Renal cortical epithelial cell (primary cell): ENCODE measurements at regions not wholly inside any gene's neighbourhood (a gene's known extent, or its start where the extent isn't known, plus 50 kb on each side); places are given as distances from the start of the nearest gene placed in this dataset.

Experiments used
- DNase-seq: peaks from one replicate; pipeline ENCODE4 v3.0.0-alpha.2; 2011; ENCODE audit warnings: low read depth

DNA sequence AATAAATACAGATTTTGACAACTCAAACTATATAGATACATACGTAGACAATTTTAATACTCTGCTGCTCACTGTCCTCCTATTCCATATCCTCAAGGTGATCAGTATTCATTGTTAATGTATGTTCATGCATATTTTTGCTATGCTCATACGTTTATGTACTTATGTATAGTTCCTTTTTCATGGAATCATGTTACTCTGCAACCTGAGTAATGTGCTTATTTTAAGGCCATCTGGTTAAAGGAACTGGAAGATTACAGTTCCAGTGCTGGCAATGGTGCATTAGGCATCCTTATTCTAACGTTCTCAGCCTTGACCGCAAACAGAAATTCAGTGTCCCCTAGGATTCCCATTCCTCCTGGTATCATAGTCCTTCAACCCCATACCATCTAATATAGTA lies 385.0 kb upstream of the TNP1 start:
- DNase-seq, result no peak

DNA sequence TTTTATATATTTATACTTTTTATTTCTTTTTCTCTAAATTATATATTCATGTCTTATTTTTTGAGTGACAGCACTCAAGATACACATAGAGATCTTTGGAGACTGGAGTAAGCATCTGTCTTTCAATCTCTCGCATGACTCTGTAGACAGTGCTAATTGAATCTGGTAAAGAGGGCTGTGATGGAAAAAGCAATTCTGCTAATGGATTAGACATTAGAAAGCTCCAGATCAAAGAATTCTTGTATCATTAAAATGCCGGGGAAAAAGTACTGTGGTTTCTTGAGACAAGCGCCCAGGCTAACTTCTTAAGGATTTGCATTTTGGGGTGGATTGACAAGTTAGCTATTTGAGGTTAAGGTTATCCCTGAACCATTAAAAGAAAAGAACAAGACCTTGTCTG lies 383.1 kb upstream of the TNP1 start:
- no peak for DNase-seq

DNA sequence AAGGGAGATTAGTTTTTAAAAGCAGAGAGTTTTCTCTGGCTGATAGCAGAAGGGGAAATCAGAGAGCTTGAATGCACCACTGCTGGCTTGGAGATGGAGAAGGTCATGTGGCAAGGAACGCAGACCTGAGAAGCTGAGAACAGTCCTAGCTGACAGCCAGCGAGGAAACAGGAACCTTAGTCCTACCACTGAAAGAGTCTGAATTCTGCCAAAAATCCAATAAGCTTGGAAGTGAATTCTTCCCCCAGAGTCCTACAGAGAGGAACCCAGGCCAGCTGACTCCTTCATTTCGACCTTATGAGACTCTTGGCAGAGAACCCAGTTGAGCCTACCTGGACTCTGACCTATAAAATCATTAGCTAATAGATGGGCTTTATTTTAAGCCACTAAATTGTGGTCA lies 371.9 kb upstream of the TNP1 start:
- DNase-seq, result no peak

DNA sequence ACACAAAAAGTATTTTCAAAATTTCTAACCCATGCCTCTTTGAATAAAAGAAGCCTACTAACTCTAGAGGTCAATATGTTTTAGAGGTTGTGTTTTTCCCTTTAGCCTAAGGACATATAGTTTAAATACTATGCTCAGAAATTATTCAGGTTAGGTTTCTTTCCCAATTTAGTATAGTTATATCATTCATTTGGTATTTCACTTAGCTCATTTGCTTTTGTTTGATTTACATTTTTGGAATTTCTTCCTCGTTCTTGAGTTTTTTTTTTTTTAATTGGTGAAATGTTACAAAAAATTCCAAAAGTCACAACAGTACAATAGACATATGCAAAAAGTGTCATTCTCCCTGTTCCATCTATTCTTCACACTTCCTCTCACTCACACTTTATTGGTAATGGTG lies 371.3 kb upstream of the TNP1 start:
- peak; percentile 51 for DNase-seq

DNA sequence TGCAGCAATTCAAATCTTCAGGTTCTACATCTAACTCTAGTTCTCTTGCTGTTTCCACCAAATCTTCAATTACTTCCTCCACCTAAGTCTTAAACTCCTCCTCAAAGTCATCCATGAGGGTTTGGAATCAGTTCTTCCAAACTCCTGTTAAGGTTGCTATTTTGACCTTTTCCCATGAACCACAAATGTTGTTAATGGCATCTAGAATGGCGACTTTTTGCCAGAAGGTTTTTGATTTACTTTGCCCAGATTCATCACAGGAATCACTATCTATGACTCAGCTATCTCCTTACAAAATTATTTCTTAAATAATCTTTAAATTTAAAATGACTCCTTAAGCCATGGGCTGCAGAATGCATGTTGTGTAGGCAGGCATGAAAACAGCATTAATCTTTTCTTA lies 368.9 kb upstream of the TNP1 start:
- no peak for DNase-seq

DNA sequence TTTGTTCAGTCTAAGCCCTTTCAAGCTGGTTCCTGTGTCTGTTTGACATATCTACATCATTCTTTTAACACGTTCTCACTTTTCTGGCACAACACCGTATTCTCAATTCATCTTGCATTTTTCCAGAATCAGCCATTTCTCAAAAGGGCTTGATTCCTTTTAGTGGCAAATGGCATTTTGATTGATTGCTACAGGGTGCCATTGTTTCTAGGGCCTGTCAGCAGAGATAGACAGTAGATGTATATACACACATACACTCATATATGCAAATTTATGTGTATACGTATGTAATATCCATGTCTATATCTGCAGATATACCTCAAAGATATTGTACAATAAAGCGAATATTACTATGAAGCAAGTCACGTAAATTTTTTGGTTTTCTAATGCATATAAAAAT lies 367.9 kb upstream of the TNP1 start:
- no peak for DNase-seq

DNA sequence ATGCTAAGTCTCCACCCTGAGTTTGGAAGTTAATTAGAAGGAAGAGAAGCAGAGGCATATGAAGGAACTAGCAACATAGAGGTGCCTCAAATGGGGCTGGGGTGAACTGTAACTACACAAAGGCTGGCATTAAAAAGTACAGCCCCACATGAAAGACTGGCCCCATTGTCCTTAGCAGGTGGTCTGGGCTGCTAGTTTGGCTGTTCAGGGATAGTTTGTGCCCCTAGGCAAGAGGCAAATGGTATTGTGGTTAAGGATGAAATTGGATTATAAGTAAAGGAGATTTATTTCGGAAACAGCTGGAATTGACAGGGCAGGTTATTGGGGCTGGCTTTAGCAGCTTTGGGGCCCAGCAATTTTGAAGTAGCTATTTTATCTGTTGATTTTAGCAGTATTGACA lies 365.7 kb upstream of the TNP1 start:
- DNase-seq, result no peak

DNA sequence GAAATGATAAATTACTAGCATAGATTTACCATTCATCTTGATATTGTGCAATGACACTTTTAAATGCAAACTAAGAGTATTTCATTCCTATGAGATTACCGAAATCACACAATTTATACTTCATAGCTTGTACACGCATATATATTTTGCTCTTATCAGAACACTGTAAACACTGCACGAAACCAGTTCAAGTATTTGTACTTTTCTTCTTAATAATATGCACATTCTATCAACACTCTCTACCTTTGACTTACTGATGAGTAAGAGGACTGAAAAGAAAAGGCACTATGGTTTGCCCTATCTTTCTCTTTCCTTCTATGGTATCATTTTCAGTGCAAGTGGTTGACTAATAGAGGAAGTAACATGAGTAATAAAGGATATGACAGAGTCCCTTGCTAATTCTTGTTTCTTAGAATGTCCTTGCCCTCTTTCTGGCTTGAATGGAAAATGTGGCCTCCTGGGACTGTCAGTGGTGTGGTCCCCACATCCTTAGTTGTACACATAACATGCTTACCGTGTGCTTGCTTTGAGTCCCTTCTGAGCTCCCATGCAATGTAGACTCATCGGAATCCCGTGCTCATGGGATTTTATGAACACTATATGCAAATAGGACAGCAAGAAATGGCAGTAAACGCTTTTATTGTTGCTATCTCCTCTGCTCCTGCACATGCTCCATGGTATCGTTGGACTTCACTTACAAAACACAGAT lies 363.5 kb upstream of the TNP1 start:
- DNase-seq, result peak; percentile 96

DNA sequence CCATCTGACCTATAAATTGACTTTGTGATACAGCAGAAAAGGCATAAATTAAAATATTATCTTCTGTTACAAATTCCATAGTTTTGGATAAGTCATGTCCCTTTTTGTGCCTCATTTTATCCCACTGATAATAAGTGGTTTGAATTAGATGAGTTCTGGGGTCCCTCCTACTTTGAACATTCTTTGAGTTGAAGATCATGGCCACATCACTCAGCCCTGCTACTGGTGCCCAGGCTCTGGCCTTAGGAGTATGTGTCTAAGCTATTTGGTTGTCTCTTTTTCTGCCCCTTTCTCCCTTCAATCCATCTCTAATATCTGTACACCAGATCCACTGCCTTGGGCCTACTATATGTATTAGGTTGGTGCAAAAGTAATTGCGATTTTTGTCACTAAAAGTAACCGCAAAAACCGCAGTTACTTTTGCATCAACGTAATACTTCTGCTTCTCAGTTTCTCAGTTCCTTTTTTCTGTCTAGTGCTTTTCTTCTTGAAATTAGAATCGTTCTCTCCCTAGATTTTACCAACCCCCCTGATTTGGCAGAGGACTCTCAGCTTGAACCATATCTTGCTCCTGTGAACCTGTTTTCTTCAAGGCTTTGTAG lies 362.5 kb upstream of the TNP1 start:
- no peak for DNase-seq

DNA sequence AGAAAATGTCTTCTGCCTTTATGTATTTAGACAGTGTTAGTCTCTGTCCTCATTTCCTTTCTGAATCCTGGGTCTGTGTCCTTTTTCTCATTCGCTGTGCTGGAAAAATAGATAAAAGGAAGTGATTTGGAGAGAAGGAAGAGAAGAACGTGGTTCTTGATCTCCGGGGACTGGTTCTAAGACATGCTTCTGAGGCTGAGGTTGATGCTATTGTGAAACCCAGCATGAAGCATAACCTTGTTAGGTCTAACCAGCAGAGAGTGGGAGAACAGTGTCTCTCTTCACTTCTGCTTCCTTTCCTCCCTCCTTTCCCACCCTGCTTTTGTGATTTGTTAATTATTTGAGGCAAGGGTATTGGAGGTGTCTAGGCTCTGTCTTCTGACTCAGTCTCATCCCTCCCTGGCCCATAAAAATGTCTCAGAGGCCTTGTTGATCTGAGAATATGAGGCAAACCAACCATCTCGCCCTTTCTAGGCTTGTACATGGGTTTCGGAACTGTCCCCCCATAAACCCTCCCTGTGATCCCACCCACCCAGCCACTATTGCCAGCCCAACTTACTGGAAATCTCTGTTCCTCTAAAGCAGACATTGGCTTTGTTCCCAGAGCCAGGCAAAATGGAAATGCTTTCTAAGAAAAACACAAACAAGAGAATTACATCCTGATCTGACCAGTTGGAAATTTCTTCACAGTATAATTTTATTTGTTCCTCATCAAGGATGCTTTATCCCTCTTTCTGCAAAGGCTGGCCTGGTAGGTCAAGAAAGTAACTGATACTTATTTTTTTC lies 360.6 kb upstream of the TNP1 start:
- peak; percentile 51 for DNase-seq

DNA sequence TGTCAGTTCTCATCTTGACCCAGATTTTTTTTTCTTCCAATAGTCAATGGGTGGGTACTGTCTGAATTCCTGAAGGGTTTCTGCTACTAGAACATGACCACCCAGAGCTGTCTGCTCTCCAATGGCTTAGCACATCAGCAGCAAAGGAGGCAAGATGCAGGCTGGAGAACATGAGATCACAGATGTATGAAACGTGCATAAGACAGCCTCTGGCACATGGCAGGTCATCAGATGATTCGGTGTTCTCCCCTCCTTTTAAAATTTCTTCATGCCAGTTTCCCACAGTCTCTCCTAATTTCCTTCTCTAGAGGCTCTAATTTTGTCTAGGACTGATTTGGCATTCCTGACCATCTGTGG lies 359.3 kb upstream of the TNP1 start:
- DNase-seq, result no peak

DNA sequence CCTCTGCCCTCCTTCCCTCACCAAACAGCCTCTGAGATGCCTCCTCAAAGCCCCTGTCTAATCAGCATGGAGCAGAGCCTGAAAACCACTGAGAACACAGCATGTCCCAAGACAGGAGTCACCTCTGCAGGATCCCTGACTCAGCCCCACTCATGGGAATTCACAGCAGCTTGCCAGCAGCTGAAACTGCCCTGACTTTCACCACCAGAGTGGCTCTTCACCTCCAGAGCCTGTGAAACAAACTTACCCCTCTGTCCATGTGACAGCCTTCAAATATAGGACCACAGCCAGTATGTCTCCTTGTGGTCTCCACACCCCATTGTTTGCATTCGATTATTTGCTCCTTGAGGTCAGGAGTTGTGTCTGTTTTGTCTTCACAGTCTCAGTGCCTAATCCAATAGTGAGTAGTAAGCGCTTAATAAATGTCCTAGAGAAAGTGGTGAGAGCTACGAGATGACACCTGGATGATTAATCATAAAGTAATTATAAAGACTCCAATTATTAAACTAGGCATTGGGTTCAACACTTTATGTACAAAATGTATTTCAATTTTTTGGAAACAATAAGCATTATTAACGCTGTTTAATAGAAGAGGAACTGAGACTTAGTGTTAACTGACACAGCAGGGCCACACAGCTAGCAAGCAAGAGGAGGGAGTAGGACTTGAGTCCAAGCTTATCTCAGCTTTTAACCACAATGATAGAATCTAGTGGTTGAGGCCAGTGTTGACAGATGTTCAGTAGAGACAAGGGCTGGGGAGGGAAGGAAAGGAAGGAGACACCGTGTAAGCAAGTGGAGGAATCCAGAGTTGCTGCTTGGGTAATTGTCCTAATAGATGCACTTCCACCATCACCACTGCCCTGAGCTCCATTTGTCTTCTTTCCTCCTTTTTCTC lies 358.7 kb upstream of the TNP1 start:
- DNase-seq, result peak; percentile 46

DNA sequence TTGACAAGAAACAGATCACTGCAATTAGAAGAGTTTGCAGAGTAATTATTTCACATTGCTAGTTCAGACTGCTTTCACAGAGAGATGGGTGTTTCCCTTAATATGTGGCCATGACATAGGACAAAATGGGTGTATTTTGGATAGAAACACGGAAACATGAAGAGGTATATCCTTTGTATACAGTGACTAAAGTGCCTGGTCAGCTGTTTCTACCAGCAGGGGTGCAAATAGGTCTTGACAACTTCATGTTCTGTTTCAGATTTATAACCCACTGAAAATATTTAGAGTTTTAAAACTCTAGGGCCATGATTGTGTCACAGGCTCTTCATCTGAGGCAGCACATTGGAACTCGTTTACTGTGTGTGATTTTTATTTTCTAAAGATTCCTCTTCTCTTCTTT lies 357.1 kb upstream of the TNP1 start:
- DNase-seq, result no peak

DNA sequence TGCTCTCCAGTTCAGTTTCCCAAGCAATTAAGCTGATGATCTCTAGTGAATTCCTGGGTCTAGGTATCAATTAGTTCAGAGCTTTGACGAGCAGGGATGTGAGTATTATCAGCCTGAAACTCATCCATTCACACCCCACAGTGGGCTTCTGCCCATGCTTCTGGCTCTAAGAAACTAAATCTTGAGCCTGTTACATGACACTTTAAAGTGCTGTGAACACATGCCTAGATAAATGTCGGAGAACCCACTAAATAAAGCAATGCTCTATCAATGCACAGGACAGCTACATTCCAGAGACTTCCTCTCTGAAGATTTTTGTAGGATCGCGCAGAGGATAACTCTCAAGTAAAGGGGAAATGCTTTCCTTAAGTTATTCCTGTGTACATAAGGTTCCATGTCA lies 356.5 kb upstream of the TNP1 start:
- no peak for DNase-seq

DNA sequence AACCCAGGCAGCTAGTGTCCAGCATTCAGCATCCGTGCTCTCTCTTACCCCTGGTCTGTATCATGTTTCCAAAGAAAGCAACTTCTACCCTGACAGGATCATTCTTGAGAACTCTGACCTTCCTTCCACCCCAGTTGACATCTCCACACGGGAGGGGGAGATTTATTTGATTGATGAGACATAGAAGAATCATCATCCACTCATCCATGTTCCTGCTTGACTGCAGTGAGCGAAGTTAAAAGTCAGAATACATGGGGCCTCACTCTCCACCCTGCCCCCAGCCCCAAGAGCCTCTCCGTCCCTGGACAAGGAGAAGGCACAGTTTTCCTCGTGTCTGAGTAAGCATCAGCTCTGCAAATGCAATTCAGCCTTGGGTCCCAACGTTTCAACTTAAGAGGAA lies 356.0 kb upstream of the TNP1 start:
- peak; percentile 6 for DNase-seq

DNA sequence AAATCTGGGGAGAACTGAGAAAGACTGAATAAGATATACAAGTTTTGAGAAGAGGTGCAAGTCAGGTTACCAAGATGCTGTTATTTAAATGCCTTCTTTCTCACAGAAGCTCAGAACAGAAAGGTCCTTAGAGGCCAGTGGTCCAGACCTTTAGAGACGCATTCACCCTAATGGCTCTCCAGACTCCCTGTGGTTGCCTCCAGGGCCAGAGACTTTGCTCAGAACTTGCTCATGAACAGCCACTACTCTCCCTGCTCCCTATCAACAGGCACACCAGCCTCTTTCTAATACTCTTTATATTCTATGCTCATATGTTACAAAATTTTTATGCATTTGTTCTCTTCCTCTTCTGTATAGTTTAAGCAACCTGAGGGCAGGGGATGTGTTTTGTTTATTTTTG lies 349.0 kb upstream of the TNP1 start:
- no peak for DNase-seq

DNA sequence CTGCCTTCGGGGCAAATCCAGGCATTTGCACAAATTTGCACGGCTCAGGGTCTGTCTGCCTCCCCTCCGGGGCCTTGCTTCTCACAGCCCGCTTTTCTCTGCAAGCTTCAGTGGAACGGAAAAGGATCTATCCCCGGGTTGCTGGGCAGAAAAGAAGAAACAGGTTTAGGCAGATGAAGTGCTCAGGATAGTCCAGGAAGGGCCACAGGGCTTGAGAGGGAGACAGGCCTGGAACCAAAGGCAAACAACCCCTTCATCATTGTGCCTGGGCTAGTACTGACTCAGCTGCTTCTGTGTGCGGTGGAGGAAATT lies 347.8 kb upstream of the TNP1 start:
- no peak for DNase-seq

DNA sequence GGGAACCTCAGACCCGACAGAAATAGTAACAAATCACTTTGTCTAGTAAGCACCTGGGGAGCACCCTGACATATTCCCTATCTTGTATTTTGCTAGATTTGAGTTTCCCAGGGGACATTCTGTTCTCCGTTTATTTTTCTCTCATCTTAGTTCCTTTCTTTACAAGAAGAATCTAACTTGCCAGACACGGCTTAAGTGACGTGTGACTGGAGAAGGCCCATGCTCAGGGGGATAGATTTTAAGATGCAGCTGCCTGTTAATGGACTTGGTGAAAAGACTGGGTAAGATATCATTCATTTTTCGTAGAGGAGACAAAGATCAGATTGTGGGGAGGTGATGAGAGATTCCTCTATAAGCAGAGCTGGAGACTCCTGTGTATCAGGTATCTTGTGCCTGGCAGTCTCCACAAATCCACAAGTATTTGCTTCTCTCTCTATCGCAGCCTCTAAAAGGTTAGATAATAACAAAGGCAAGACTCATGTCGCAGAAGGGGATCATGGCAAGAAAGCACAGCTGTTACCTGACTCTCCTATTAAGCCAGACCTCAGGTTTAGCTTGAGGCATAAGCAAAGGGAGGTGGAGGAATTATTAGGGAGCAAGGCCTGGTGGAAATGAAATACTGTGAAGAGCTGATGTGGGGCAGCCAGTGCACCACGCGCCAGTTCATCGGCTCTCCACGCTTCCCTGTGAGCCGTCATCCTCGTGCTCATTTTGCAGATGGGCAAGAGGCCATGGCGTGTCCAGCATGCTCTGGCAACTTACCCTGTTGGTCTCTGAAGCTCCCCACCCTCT lies 347.2 kb upstream of the TNP1 start:
- DNase-seq, result no peak

DNA sequence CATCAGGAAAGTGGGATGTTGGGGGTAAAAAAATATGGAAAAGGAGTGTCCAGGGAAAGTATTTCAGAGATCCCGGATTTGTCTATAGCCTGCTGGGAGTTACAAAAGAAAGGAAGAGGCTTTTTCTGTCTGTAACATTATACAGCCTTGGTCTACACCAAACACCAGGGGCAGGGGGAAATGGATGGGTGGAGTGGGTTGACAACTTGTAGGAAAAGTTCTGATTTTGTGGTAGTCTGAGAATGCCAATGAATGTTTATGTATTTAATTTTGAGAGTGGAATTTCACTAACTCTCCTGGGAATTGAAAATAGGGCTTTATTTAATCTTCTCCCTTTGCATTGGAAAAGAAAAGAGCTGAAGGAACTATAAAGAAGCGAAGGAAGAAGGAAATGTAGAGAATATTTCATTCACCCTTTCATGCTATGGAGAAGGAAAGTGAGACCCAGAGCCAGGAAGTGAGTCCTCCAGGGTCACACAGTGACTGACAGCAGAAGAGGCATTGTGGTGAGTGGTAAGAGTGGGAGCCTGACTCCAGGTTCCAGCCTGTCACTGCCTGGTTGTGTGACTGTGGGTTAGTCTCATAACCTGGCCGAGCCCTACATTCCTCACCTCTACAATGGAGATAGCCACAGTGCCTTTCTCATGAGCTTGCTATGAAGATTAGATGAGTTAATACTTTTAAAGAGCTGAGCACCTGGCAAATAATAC lies 346.3 kb upstream of the TNP1 start:
- DNase-seq, result no peak

DNA sequence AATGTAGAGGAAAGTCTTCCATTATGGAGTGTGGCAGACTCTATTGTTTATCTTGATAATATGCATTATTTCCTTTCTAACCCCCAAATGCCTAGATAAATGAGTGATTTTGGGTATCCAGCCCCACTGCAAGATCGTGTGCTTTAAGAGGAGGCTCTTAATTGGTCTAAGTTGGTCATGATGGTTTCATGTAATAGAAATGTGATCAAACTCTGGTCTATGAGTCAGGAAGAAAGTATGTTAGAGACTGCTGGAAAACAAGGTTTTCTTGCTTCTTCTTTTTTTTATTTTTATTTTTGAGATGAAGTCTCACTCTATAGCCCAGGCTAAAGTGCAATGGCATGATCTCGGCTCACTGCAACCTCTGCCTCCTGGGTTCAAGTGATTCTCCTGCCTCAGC lies 344.5 kb upstream of the TNP1 start:
- peak; percentile 67 for DNase-seq

DNA sequence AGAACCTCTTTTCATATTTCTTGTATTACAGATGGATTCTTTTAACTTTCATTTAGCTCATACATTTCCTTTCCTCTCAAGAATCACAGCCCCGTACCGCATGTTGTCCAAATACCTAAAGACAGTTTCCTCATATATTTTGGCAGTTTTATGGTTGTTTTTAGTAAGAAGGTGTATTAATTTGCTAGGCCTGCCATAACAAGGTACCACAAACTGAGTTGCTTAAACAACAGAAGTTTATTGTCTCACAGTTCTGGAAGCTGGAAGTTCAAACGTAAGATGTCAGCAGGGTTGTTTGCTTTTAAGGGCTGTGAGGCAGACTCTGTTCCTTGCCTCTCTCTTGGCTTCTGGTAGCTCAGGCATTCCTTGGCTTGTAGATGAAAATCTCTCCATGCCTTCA lies 343.2 kb upstream of the TNP1 start:
- DNase-seq, result no peak
